K562 (cell line): ENCODE measurements at regions not wholly inside any gene's neighbourhood (a gene's known extent, or its start where the extent isn't known, plus 50 kb on each side); places are given as distances from the start of the nearest gene placed in this dataset.

Experiments
- CBX2 ChIP-seq: fragments of 200-600 bp; sonication (generic); IDR thresholded peaks from one replicate; pipeline ENCODE4 v1.6.1; 2012; ENCODE audit warnings: mild to moderate bottlenecking, low read length, inconsistent platforms; ENCODE audit not compliant: insufficient read depth, poor library complexity, severe bottlenecking
- NKRF ChIP-seq: fragments of 450-650 bp; IDR thresholded peaks from 2 replicates; pipeline ENCODE4 v1.6.1; 2016; ENCODE audit warnings: borderline replicate concordance
- RBM14 ChIP-seq: fragments of 200-400 bp; formaldehyde crosslinking; IDR thresholded peaks from 2 replicates; pipeline ENCODE4 v1.6.1; 2018; ENCODE audit warnings: low read depth, mild to moderate bottlenecking, low read length, moderate library complexity, borderline replicate concordance; ENCODE audit not compliant: insufficient read depth
- SREBF1 ChIP-seq: fragments of 150-350 bp; IDR thresholded peaks from 2 replicates; pipeline ENCODE4 v1.6.1; 2014; ENCODE audit warnings: antibody characterized with exemption, low read depth, low read length, borderline replicate concordance
- ZNF143 ChIP-seq: sonication (generic); formaldehyde crosslinking; IDR thresholded peaks from 2 replicates; pipeline ENCODE4 v1.9.0; 2022; ENCODE audit warnings: mild to moderate bottlenecking, missing genetic modification reagents
- ZNF592 ChIP-seq: fragments of 450-650 bp; IDR thresholded peaks from 2 replicates; pipeline ENCODE4 v1.6.1; 2017; ENCODE audit warnings: antibody characterized with exemption, mild to moderate bottlenecking

GRCh38 chr3:177356113-177356512, 158.8 kb upstream of the TBL1XR1 start (continued):
- no peak for TF ChIP-seq ZNF143 (CRISPR knock-in tag)
- no peak for TF ChIP-seq RBM14
- no peak for TF ChIP-seq CBX2
- no peak for TF ChIP-seq SREBF1
- 0 out of 2 replicates have a peak, but pooled peaks have one; percentile 3 for TF ChIP-seq NKRF
- 0 out of 2 replicates have a peak, but pooled peaks have one; percentile 61 for TF ChIP-seq ZNF592
